ENCODE measurements at regions not wholly inside any gene's neighbourhood (a gene's known extent, or its start where the extent isn't known, plus 50 kb on each side); places are given as distances from the start of the nearest gene placed in this dataset.

GRCh38 chr4:58510652-58511051, 1400.5 kb upstream of the IGFBP7 start:
- no peak overlapping the region for H3K27ac ChIP-seq
- TF ChIP-seq EP300 (IDR thresholded peaks at IDR 0.05) (no peak), POLR2A (IDR thresholded peaks at IDR 0.05) (no peak), CTCF (IDR thresholded peaks at IDR 0.05) (no peak)
- H3K4me1 ChIP-seq (ENCODE audit: insufficient read depth): no peaks in the 10 kb centered on the region
- no peaks in the 10 kb centered on the region for H3K27me3 ChIP-seq
- no peaks in the 10 kb centered on the region for H3K36me3 ChIP-seq
- 75 to 80% (median 79%) methylated on average over 2 of the region's 2 CpGs for WGBS, 3 donors
- H3K9me3 ChIP-seq: no peaks in the 10 kb centered on the region
- DNase-seq: no peak
- no peak overlapping the region for H3K4me3 ChIP-seq
- intact Hi-C loops (cut with DNase I): no loop called here

GRCh38 chr4:58507079-58507478, 1396.9 kb upstream of the IGFBP7 start:
- Histone ChIP-seq H3K4me3 (no peak overlapping the region), H3K4me1 (ENCODE audit: insufficient read depth) (no peaks in the 10 kb centered on the region), H3K27ac (no peak overlapping the region), H3K9me3 (no peaks in the 10 kb centered on the region), H3K36me3 (no peaks in the 10 kb centered on the region), H3K27me3 (no peaks in the 10 kb centered on the region)
- intact Hi-C loops (cut with DNase I): no loop called here
- TF ChIP-seq POLR2A (IDR thresholded peaks at IDR 0.05) (no peak), EP300 (IDR thresholded peaks at IDR 0.05) (no peak), CTCF (IDR thresholded peaks at IDR 0.05) (no peak)
- DNase-seq: no peak
- WGBS, 3 donors: 72 to 83% (median 75%) methylated on average over 4 of the region's 4 CpGs

GRCh38 chr4:58502839-58503238, 1392.7 kb upstream of the IGFBP7 start:
- TF ChIP-seq POLR2A (IDR thresholded peaks at IDR 0.05): no peak
- no peak for TF ChIP-seq CTCF (IDR thresholded peaks at IDR 0.05)
- no peak for TF ChIP-seq EP300 (IDR thresholded peaks at IDR 0.05)
- no peaks in the 10 kb centered on the region for H3K36me3 ChIP-seq
- H3K27ac ChIP-seq: no peak overlapping the region
- H3K27me3 ChIP-seq: no peaks in the 10 kb centered on the region
- H3K4me1 ChIP-seq (ENCODE audit: insufficient read depth): no peaks in the 10 kb centered on the region
- H3K4me3 ChIP-seq: no peak overlapping the region
- no peaks in the 10 kb centered on the region for H3K9me3 ChIP-seq
- intact Hi-C loops (cut with DNase I): no loop called here
- 55 to 61% (median 60%) methylated on average over 2 of the region's 2 CpGs for WGBS, 3 donors
- no peak for DNase-seq

GRCh38 chr4:58499182-58499581, 1389.0 kb upstream of the IGFBP7 start:
- Histone ChIP-seq H3K27me3 (no peaks in the 10 kb centered on the region), H3K4me1 (ENCODE audit: insufficient read depth) (no peaks in the 10 kb centered on the region), H3K4me3 (no peak overlapping the region), H3K9me3 (no peaks in the 10 kb centered on the region), H3K27ac (no peak overlapping the region), H3K36me3 (no peaks in the 10 kb centered on the region)
- DNase-seq: no peak
- intact Hi-C loops (cut with DNase I): no loop called here
- no peak for TF ChIP-seq CTCF (IDR thresholded peaks at IDR 0.05)

- Histone ChIP-seq H3K36me3 (no peaks in the 10 kb centered on the region), H3K27ac (no peak overlapping the region), H3K27me3 (no peaks in the 10 kb centered on the region), H3K9me3 (no peaks in the 10 kb centered on the region), H3K4me1 (ENCODE audit: insufficient read depth) (no peaks in the 10 kb centered on the region), H3K4me3 (no peak overlapping the region)
- DNase-seq: no peak
- TF ChIP-seq CTCF (IDR thresholded peaks at IDR 0.05): no peak
- TF ChIP-seq EP300 (IDR thresholded peaks at IDR 0.05): no peak
- no peak for TF ChIP-seq POLR2A (IDR thresholded peaks at IDR 0.05)
- intact Hi-C loops (cut with DNase I): no loop called here
- WGBS, 3 donors: 62 to 81% (median 76%) methylated on average over 2 of the region's 2 CpGs
These were observed 1381.4 kb upstream of the IGFBP7 start for GRCh38 chr4:58491620-58492019.
